ENCODE measurements at regions not wholly inside any gene's neighbourhood (a gene's known extent, or its start where the extent isn't known, plus 50 kb on each side); places are given as distances from the start of the nearest gene placed in this dataset.

DNA sequence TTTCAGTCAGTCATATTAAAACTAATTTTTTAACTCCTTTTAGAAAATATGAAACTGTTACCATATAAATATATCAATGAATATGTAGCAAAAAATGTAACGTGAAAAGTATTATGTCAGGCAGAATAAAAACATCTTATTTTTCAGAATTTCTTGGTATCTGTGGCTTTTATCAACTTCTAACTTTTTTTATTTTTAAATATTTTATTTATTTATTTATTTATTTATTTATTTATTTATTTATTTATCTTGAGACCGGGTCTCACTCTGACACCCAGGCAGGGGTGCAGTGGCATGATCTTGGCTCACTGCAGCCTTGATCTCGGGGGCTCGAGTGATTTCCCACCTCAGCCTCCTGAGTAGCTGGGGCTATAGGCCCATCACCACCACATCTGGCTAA is 87.6 kb downstream of the C21orf91 start:
- no peaks in the 10 kb centered on the region for H3K27me3 Mint-ChIP-seq (ENCODE audit: insufficient read depth, low read depth, poor library complexity)
- no peak overlapping the region for H3K4me3 ChIP-seq
- no peak overlapping the region for H3K4me2 ChIP-seq
- H3K36me3 ChIP-seq (ENCODE audit: insufficient read depth) = no peaks in the 10 kb centered on the region
- no peak overlapping the region for H2AFZ ChIP-seq
- H3F3A ChIP-seq (replicated peaks; ENCODE audit: low read depth) = no peaks in the 10 kb centered on the region
- ATAC-seq (no peak), DNase-seq (ENCODE audit: low spot score) (no peak)
- H3K27ac Mint-ChIP-seq = no peak overlapping the region
- no peak overlapping the region for H3K27ac ChIP-seq (ENCODE audit: low read depth)
- no peaks in the 10 kb centered on the region for H3K79me2 ChIP-seq (replicated peaks; ENCODE audit: insufficient read depth)
- H3K36me3 Mint-ChIP-seq (ENCODE audit: low read depth) = no peaks in the 10 kb centered on the region; the same call in 1 of the 3 replicates
- H3K9me2 ChIP-seq (ENCODE audit: insufficient read depth) = no peaks in the 10 kb centered on the region
- no peaks in the 10 kb centered on the region for H3K4me1 Mint-ChIP-seq
- H3K4me1 ChIP-seq (ENCODE audit: insufficient read depth) = no peaks in the 10 kb centered on the region
- TF ChIP-seq CREB1 (CRISPR knock-in tag; IDR thresholded peaks at IDR 0.05; ENCODE audit: low read depth) = no peak
- no peak for TF ChIP-seq ZNF331 (CRISPR knock-in tag; IDR thresholded peaks at IDR 0.05; ENCODE audit: low read depth)
- TF ChIP-seq, protein P1, sequence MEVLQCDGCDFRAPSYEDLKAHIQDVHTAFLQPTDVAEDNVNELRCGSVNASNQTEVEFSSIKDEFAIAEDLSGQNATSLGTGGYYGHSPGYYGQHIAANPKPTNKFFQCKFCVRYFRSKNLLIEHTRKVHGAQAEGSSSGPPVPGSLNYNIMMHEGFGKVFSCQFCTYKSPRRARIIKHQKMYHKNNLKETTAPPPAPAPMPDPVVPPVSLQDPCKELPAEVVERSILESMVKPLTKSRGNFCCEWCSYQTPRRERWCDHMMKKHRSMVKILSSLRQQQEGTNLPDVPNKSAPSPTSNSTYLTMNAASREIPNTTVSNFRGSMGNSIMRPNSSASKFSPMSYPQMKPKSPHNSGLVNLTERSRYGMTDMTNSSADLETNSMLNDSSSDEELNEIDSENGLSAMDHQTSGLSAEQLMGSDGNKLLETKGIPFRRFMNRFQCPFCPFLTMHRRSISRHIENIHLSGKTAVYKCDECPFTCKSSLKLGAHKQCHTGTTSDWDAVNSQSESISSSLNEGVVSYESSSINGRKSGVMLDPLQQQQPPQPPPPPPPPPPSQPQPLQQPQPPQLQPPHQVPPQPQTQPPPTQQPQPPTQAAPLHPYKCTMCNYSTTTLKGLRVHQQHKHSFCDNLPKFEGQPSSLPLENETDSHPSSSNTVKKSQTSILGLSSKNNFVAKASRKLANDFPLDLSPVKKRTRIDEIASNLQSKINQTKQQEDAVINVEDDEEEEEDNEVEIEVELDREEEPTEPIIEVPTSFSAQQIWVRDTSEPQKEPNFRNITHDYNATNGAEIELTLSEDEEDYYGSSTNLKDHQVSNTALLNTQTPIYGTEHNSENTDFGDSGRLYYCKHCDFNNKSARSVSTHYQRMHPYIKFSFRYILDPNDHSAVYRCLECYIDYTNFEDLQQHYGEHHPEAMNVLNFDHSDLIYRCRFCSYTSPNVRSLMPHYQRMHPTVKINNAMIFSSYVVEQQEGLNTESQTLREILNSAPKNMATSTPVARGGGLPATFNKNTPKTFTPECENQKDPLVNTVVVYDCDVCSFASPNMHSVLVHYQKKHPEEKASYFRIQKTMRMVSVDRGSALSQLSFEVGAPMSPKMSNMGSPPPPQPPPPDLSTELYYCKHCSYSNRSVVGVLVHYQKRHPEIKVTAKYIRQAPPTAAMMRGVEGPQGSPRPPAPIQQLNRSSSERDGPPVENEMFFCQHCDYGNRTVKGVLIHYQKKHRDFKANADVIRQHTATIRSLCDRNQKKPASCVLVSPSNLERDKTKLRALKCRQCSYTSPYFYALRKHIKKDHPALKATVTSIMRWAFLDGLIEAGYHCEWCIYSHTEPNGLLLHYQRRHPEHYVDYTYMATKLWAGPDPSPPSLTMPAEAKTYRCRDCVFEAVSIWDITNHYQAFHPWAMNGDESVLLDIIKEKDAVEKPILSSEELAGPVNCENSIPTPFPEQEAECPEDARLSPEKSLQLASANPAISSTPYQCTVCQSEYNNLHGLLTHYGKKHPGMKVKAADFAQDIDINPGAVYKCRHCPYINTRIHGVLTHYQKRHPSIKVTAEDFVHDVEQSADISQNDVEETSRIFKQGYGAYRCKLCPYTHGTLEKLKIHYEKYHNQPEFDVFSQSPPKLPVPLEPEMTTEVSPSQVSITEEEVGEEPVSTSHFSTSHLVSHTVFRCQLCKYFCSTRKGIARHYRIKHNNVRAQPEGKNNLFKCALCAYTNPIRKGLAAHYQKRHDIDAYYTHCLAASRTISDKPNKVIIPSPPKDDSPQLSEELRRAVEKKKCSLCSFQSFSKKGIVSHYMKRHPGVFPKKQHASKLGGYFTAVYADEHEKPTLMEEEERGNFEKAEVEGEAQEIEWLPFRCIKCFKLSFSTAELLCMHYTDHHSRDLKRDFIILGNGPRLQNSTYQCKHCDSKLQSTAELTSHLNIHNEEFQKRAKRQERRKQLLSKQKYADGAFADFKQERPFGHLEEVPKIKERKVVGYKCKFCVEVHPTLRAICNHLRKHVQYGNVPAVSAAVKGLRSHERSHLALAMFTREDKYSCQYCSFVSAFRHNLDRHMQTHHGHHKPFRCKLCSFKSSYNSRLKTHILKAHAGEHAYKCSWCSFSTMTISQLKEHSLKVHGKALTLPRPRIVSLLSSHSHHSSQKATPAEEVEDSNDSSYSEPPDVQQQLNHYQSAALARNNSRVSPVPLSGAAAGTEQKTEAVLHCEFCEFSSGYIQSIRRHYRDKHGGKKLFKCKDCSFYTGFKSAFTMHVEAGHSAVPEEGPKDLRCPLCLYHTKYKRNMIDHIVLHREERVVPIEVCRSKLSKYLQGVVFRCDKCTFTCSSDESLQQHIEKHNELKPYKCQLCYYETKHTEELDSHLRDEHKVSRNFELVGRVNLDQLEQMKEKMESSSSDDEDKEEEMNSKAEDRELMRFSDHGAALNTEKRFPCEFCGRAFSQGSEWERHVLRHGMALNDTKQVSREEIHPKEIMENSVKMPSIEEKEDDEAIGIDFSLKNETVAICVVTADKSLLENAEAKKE (CRISPR knock-in tag; IDR thresholded peaks at IDR 0.05) = no peak
- TF ChIP-seq STAT1 (IDR thresholded peaks at IDR 0.05; ENCODE audit: unreplicated experiment) = no peak
- TF ChIP-seq ZNF114 (CRISPR knock-in tag; IDR thresholded peaks at IDR 0.05) = no peak
- TF ChIP-seq, protein P2, sequence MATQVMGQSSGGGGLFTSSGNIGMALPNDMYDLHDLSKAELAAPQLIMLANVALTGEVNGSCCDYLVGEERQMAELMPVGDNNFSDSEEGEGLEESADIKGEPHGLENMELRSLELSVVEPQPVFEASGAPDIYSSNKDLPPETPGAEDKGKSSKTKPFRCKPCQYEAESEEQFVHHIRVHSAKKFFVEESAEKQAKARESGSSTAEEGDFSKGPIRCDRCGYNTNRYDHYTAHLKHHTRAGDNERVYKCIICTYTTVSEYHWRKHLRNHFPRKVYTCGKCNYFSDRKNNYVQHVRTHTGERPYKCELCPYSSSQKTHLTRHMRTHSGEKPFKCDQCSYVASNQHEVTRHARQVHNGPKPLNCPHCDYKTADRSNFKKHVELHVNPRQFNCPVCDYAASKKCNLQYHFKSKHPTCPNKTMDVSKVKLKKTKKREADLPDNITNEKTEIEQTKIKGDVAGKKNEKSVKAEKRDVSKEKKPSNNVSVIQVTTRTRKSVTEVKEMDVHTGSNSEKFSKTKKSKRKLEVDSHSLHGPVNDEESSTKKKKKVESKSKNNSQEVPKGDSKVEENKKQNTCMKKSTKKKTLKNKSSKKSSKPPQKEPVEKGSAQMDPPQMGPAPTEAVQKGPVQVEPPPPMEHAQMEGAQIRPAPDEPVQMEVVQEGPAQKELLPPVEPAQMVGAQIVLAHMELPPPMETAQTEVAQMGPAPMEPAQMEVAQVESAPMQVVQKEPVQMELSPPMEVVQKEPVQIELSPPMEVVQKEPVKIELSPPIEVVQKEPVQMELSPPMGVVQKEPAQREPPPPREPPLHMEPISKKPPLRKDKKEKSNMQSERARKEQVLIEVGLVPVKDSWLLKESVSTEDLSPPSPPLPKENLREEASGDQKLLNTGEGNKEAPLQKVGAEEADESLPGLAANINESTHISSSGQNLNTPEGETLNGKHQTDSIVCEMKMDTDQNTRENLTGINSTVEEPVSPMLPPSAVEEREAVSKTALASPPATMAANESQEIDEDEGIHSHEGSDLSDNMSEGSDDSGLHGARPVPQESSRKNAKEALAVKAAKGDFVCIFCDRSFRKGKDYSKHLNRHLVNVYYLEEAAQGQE (IDR thresholded peaks at IDR 0.05; ENCODE audit: unreplicated experiment) = no peak
- TF ChIP-seq, protein P3, sequence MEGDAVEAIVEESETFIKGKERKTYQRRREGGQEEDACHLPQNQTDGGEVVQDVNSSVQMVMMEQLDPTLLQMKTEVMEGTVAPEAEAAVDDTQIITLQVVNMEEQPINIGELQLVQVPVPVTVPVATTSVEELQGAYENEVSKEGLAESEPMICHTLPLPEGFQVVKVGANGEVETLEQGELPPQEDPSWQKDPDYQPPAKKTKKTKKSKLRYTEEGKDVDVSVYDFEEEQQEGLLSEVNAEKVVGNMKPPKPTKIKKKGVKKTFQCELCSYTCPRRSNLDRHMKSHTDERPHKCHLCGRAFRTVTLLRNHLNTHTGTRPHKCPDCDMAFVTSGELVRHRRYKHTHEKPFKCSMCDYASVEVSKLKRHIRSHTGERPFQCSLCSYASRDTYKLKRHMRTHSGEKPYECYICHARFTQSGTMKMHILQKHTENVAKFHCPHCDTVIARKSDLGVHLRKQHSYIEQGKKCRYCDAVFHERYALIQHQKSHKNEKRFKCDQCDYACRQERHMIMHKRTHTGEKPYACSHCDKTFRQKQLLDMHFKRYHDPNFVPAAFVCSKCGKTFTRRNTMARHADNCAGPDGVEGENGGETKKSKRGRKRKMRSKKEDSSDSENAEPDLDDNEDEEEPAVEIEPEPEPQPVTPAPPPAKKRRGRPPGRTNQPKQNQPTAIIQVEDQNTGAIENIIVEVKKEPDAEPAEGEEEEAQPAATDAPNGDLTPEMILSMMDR (conservative IDR thresholded peaks at IDR 0.05; ENCODE audit: low read depth in 2 of 2) = no peak
- TF ChIP-seq NANOG (IDR thresholded peaks at IDR 0.05; ENCODE audit: borderline replicate concordance) = no peak
- no peak for TF ChIP-seq POLR2AphosphoS5 (IDR thresholded peaks at IDR 0.05; ENCODE audit: low read depth)
- no peak for TF ChIP-seq JUNB (IDR thresholded peaks at IDR 0.05; ENCODE audit: unreplicated experiment)
- TF ChIP-seq, protein P4, sequence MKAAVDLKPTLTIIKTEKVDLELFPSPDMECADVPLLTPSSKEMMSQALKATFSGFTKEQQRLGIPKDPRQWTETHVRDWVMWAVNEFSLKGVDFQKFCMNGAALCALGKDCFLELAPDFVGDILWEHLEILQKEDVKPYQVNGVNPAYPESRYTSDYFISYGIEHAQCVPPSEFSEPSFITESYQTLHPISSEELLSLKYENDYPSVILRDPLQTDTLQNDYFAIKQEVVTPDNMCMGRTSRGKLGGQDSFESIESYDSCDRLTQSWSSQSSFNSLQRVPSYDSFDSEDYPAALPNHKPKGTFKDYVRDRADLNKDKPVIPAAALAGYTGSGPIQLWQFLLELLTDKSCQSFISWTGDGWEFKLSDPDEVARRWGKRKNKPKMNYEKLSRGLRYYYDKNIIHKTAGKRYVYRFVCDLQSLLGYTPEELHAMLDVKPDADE (IDR thresholded peaks at IDR 0.05) = no peak
- TF ChIP-seq EZH2phosphoT487 (IDR thresholded peaks at IDR 0.05; ENCODE audit: unreplicated experiment) = no peak
- TF ChIP-seq EZH2 (IDR thresholded peaks at IDR 0.05; ENCODE audit: low read depth, unreplicated experiment) = no peak
- H3K4me3 Mint-ChIP-seq = no peak overlapping the region
- H3K27me3 ChIP-seq (ENCODE audit: insufficient read depth) = no peaks in the 10 kb centered on the region
- H4K20me1 ChIP-seq (replicated peaks; ENCODE audit: insufficient read depth) = no peaks in the 10 kb centered on the region
- H3K9me3 Mint-ChIP-seq = no peaks in the 10 kb centered on the region
